GM12864 (cell line): ENCODE measurements at regions not wholly inside any gene's neighbourhood (a gene's known extent, or its start where the extent isn't known, plus 50 kb on each side); places are given as distances from the start of the nearest gene placed in this dataset.

ENCODE experiments used
- DNase-seq: peaks from one replicate; pipeline ENCODE4 v3.0.0-alpha.2; 2011; ENCODE audit warnings: low read depth
- H3K4me3 ChIP-seq: 2 replicates; pipeline ENCODE4 v1.5.1; 2011; ENCODE audit warnings: mild to moderate bottlenecking, low read depth, low read length, control low read depth
- TF ChIP-seq, protein P1 (sequence below): IDR thresholded peaks from 2 replicates; pipeline ENCODE4 v1.5.1; 2011; ENCODE audit warnings: low read depth, mild to moderate bottlenecking, moderate library complexity, low read length, control low read depth, inconsistent platforms; ENCODE audit errors: missing control alignments

DNA sequence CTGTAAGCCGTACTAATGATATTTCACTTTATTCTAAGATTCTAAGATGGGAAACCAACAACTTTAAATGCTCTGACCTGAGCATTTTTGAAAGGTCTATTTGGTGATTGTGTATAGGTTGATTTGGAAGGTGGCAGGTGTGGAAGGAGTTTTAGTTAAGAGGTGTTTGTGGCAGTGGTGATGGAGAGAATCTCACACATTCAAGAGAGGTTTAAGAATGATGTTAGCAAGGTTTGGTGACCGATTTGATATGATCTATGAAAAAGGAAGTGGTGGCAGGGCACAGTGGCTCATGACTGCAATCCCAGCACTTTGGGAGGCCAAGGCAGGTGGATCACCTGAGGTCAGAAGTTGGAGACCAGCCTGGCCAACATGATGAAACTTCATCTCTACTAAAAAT, 319.2 kb upstream of the CD180 start:
- TF ChIP-seq, protein P1, sequence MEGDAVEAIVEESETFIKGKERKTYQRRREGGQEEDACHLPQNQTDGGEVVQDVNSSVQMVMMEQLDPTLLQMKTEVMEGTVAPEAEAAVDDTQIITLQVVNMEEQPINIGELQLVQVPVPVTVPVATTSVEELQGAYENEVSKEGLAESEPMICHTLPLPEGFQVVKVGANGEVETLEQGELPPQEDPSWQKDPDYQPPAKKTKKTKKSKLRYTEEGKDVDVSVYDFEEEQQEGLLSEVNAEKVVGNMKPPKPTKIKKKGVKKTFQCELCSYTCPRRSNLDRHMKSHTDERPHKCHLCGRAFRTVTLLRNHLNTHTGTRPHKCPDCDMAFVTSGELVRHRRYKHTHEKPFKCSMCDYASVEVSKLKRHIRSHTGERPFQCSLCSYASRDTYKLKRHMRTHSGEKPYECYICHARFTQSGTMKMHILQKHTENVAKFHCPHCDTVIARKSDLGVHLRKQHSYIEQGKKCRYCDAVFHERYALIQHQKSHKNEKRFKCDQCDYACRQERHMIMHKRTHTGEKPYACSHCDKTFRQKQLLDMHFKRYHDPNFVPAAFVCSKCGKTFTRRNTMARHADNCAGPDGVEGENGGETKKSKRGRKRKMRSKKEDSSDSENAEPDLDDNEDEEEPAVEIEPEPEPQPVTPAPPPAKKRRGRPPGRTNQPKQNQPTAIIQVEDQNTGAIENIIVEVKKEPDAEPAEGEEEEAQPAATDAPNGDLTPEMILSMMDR, result no peak

GRCh38 chr5:67515020-67515689, 318.6 kb upstream of the CD180 start:
- TF ChIP-seq, protein P1, result no peak
- H3K4me3 ChIP-seq, result no peak overlapping the region
- DNase-seq, result no peak

More for the DNA sequence above, 319.2 kb upstream of the CD180 start:
- no peak for DNase-seq
- H3K4me3 ChIP-seq, result no peak overlapping the region

- DNase-seq, result no peak
- TF ChIP-seq, protein P1, result no peak
- no peak overlapping the region for H3K4me3 ChIP-seq
Observed at GRCh38 chr5:67512758-67513157, 316.2 kb upstream of the CD180 start.

- no peak overlapping the region for H3K4me3 ChIP-seq
- DNase-seq, result no peak
- TF ChIP-seq, protein P1, result no peak
Observed at GRCh38 chr5:67511911-67512310, 315.3 kb upstream of the CD180 start.

GRCh38 chr5:67510204-67510603, 313.6 kb upstream of the CD180 start:
- no peak for DNase-seq
- TF ChIP-seq, protein P1, result no peak
- no peak overlapping the region for H3K4me3 ChIP-seq

GRCh38 chr5:67509402-67510186, 313.0 kb upstream of the CD180 start:
- H3K4me3 ChIP-seq, result no peak overlapping the region
- TF ChIP-seq, protein P1, result no peak
- no peak for DNase-seq
